Bronchial epithelial cell (primary cell): ENCODE measurements at regions not wholly inside any gene's neighbourhood (a gene's known extent, or its start where the extent isn't known, plus 50 kb on each side); places are given as distances from the start of the nearest gene placed in this dataset.
A peak's percentile ranks its signal among the peaks of the same experiment; 100 is the strongest.
"Not testable (repeated sequence)": the region's sequence is repeated elsewhere in the genome, so short reads cannot be mapped to it uniquely, and the experiment has no call there.

Experiments used
- DNase-seq: peaks from one replicate; pipeline ENCODE4 v3.0.0-alpha.2; 2010; ENCODE audit warnings: low read depth
- FAIRE-seq: peaks from 2 replicates; lab custom pipeline; 2011; peaks lifted over from hg19 to GRCh38; lab: Jason Lieb, UNC
- H3K27me3 ChIP-seq: 2 replicates; pipeline ENCODE4 v1.5.1; 2011; ENCODE audit warnings: low read length; ENCODE audit not compliant: control insufficient read depth, insufficient read depth
- H3K36me3 ChIP-seq: 2 replicates; pipeline ENCODE4 v1.5.1; 2011; ENCODE audit warnings: low read length; ENCODE audit not compliant: control insufficient read depth, insufficient read depth
- H3K4me3 ChIP-seq: 2 replicates; pipeline ENCODE4 v1.5.1; 2011; ENCODE audit warnings: mild to moderate bottlenecking, low read depth, low read length, control low read depth

- FAIRE-seq, H3K36me3 ChIP-seq, DNase-seq, H3K4me3 ChIP-seq, H3K27me3 ChIP-seq: not testable (repeated sequence)
Observed at GRCh38 chr9:63328313-63328712, 1956.7 kb downstream of the FOXD4L5 start.

- not testable (repeated sequence) for H3K4me3 ChIP-seq, DNase-seq, H3K27me3 ChIP-seq, H3K36me3 ChIP-seq, FAIRE-seq
Observed at GRCh38 chr9:63327211-63327610, 1957.8 kb downstream of the FOXD4L5 start.

GRCh38 chr9:63326665-63327064 is 1958.3 kb downstream of the FOXD4L5 start:
- not testable (repeated sequence) for H3K4me3 ChIP-seq, DNase-seq, FAIRE-seq, H3K27me3 ChIP-seq, H3K36me3 ChIP-seq

DNA sequence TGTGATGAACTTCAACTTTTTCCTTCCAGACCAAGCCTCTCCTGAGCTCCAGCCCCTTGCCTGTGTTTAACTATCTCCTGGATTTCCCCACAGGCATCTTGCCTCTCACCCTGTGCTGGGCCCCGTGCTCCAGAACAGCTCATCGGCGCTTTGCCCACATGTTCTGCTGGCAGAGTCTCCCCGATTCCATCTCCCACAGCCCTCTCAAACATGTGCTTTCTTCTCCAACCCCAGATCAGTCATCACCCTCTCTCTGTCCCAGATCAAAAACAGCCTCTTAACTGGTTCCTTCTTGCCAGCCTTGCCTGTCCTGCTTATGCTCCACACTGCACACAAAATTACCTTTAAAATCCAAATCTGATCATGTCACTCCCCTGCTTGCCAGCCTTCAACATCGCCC is 1959.3 kb downstream of the FOXD4L5 start:
- not testable (repeated sequence) for H3K36me3 ChIP-seq, DNase-seq, FAIRE-seq, H3K4me3 ChIP-seq, H3K27me3 ChIP-seq

- not testable (repeated sequence) for H3K36me3 ChIP-seq, H3K27me3 ChIP-seq, DNase-seq, FAIRE-seq, H3K4me3 ChIP-seq
Observed at GRCh38 chr9:63318093-63318492, 1966.9 kb downstream of the FOXD4L5 start.

- not testable (repeated sequence) for H3K36me3 ChIP-seq, FAIRE-seq, H3K4me3 ChIP-seq, H3K27me3 ChIP-seq, DNase-seq
Observed at GRCh38 chr9:63315387-63315786, 1969.6 kb downstream of the FOXD4L5 start.

GRCh38 chr9:63296848-63297247 is 1988.2 kb downstream of the FOXD4L5 start:
- not testable (repeated sequence) for FAIRE-seq, H3K36me3 ChIP-seq, H3K27me3 ChIP-seq, DNase-seq, H3K4me3 ChIP-seq

GRCh38 chr9:63296366-63296765 is 1988.6 kb downstream of the FOXD4L5 start:
- FAIRE-seq, H3K27me3 ChIP-seq, DNase-seq: not testable (repeated sequence)

DNA sequence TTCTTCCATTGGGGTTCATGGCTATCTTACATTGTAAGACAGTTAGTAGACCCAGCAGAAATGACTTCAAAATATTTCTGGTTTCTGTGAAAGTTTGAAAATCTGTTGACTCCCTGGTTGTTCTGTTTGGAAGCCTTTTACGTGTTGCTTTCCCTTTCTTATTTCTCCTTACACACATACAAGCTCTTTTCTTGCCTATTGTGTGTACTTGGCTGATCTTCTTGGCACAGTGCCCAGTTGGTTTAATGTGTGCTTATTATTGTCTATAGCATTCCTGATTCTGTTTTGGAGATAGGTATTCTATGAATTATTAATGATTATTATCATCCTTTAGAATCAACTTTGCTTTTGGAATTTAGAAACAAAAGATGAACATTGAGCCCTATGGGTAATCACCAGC is 1995.0 kb downstream of the FOXD4L5 start:
- H3K36me3 ChIP-seq, FAIRE-seq, H3K4me3 ChIP-seq, H3K27me3 ChIP-seq: not testable (repeated sequence)
- DNase-seq, result peak; percentile 1

More at GRCh38 chr9:63296366-63296765, 1988.6 kb downstream of the FOXD4L5 start:
- not testable (repeated sequence) for H3K4me3 ChIP-seq, H3K36me3 ChIP-seq
